AG04449 (cell line): ENCODE measurements at regions not wholly inside any gene's neighbourhood (a gene's known extent, or its start where the extent isn't known, plus 50 kb on each side); places are given as distances from the start of the nearest gene placed in this dataset.
A peak's percentile ranks its signal among the peaks of the same experiment; 100 is the strongest.

Experiments
- CTCF ChIA-PET: fragments of 350-600 bp; formaldehyde crosslinking; extraction: SDS; loops from one replicate; lab custom pipeline; 2021; ENCODE audit warnings: antibody characterized with exemption; lab: Yijun Ruan, JAX
- POLR2A ChIA-PET: fragments of 400-600, 350-600 bp; formaldehyde crosslinking; extraction: SDS; loops from one replicate; lab custom pipeline; 2020; ENCODE audit warnings: antibody characterized with exemption, inconsistent platforms; lab: Yijun Ruan, JAX
- DNase-seq: peaks from one replicate; pipeline ENCODE4 v3.0.0-alpha.2; 2010; ENCODE audit warnings: low read depth, low spot score
- H3K4me3 ChIP-seq: 2 replicates; pipeline ENCODE4 v1.5.1; 2011; ENCODE audit warnings: low read depth, mild to moderate bottlenecking, control low read depth, low read length
- CTCF ChIP-seq: IDR thresholded peaks from one replicate; pipeline ENCODE4 v1.5.1; 2011; ENCODE audit warnings: mild to moderate bottlenecking, moderate library complexity, low read length, control low read depth, inconsistent platforms; ENCODE audit not compliant: insufficient read depth; ENCODE audit errors: missing control alignments

GRCh38 chr10:91077549-91078071 is 142.9 kb upstream of the PCGF5 start:
- POLR2A ChIA-PET = no interaction called here

GRCh38 chr10:91080776-91081175 is 139.7 kb upstream of the PCGF5 start:
- CTCF ChIA-PET = no interaction called here
- POLR2A ChIA-PET = no interaction called here
- no peak for DNase-seq
- no peak for TF ChIP-seq CTCF
- no peak overlapping the region for H3K4me3 ChIP-seq

More at GRCh38 chr10:91077549-91078071, 142.9 kb upstream of the PCGF5 start:
- DNase-seq = no peak
- TF ChIP-seq CTCF = no peak
- CTCF ChIA-PET = interaction anchor here (1.0 to 3.5 kb wide), 3 partner anchors 11 to 173 kb away, joined by 3 to 20 read pairs (median 4); no protein-coding TSS in a partner anchor
- H3K4me3 ChIP-seq = no peak overlapping the region

GRCh38 chr10:91082447-91082846 is 138.0 kb upstream of the PCGF5 start:
- no peak for DNase-seq
- ChIA-PET POLR2A (no interaction called here), CTCF (interaction anchor here (1.2 to 1.4 kb wide), 2 partner anchors 8 to 171 kb away, joined by 3 to 4 read pairs; no protein-coding TSS in a partner anchor)
- H3K4me3 ChIP-seq = no peak overlapping the region
- no peak for TF ChIP-seq CTCF

GRCh38 chr10:91088300-91089140 is 131.9 kb upstream of the PCGF5 start:
- H3K4me3 ChIP-seq = no peak overlapping the region
- POLR2A ChIA-PET = no interaction called here
- no peak for DNase-seq
- CTCF ChIA-PET = interaction anchor here (0.7 to 7.0 kb wide), 21 partner anchors 9 to 1392 kb away, joined by 3 to 116 read pairs (median 4); no protein-coding TSS in a partner anchor
- TF ChIP-seq CTCF = no peak

- TF ChIP-seq CTCF = peak; percentile 23
- ChIA-PET POLR2A (no interaction called here), CTCF (interaction anchor here (0.8 to 7.0 kb wide), 10 partner anchors 9 to 211 kb away, joined by 3 to 116 read pairs (median 3); no protein-coding TSS in a partner anchor)
- H3K4me3 ChIP-seq = no peak overlapping the region
- DNase-seq = no peak
These were observed 129.5 kb upstream of the PCGF5 start for GRCh38 chr10:91090761-91091529.
